ENCODE measurements at regions not wholly inside any gene's neighbourhood (a gene's known extent, or its start where the extent isn't known, plus 50 kb on each side); places are given as distances from the start of the nearest gene placed in this dataset.
A peak's percentile ranks its signal among the peaks of the same experiment; 100 is the strongest.
"Not testable (repeated sequence)": the region's sequence is repeated elsewhere in the genome, so short reads cannot be mapped to it uniquely, and the experiment has no call there.

- not testable (repeated sequence) for DNase-seq (ENCODE audit: low read depth, low spot score)
Measured at GRCh38 chr14:34381304-34381703, 80.7 kb downstream of the SPTSSA start.

DNA sequence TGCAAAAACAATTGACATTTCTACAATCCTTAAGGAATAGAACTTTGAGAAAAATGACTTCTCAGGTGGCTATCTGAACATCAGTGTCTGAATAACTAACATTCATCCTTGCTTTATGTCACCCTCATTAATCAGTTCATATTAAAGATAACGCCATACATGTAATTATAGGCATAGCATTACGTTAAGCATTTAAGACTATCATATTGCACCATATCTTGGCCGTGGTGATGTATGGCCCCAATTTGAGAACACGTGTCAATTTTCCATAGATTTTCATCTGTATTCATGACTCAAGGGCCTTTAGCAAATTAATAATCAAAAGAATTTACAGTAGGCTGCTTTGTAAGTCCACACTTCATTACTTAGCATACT, 81.6 kb downstream of the SPTSSA start:
- no peak for DNase-seq (ENCODE audit: low read depth, low spot score)

DNA sequence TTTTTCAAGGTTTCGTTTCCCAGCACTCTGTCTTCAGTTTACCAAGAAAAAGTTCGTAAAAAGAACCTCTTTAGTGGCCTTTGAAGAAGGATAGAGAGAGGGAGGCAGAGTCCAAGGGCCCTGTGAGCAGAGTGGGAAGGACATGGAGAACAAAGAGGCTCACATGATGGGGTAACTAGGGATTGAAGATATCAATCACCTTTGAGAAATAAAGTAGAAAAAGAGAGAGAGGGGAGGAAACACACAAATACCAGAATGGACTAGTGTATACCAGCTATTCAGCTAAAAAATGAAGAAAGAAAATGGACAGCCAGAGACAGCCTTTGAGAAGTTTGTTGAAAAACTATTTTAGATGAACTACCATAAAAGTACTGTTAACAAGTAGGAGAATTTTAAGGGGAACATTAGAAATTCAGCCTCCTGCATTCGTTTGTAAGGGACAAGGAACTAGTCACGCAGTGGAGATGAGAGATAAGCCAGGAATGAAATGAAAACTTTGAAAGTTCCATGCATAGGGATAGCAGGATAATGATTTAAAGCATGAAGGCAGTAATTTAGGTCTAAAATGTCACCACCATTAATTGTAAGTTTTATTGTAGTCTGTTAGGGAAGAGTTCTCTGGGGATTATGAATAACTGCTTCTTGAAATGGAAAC, 82.1 kb downstream of the SPTSSA start:
- DNase-seq (ENCODE audit: low read depth, low spot score) = peak; percentile 12

- DNase-seq (ENCODE audit: low read depth, low spot score) = no peak
Measured at GRCh38 chr14:34376649-34377267, 85.3 kb downstream of the SPTSSA start.

DNA sequence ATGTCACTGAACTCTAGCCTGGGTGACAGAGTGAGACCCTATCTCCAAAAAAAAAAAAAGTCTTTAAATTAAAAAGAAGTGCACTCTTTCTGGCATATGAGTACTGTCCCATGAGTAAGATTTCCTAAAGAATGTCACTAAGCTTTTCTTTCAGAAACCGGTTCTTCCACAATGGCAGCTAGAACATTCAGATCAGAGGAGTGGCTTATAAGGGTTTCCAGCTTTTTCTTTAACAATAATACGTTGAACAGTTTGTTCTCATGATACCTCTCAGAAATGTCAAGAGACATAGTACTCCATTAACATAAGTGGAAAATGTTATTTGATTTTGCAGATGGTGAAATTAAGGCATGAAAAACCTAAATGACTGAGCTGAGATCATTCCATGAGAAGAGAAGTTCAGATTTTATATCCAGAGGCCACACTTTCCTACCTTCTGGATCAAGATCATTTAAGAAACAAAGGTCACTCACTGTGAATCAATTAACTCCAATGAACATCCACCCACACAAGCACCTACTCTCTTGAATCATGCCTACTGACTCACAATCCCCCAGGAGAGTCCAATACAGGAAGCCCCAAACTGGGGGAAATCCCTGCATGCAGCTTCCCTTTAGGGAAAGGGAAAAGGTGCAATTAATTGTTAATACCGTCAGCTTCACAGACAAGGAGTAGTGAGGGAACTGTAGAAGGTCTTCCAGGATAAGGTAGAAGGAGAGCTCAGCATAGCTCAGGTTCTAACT, 86.9 kb downstream of the SPTSSA start:
- no peak for DNase-seq (ENCODE audit: low read depth, low spot score)

DNA sequence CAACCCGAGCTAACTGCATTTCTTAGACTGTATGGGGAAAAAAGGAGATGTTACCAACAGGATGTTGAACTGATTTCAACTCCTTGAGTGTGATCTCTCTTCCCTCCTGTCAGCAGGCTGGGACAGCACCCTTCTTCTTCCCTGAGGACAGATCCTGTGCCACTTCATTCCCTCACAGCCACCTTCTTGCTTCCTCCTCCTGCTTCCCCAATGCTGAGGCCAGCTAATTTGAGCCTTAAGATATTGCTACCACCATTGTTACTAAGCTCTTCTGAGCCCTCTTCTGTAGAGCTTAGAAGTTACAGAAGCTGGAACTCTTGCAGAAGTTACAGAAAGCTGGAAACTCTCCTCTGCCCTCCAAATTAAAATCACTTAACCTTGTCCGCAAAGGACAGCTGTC, 88.8 kb downstream of the SPTSSA start:
- DNase-seq (ENCODE audit: low read depth, low spot score) = no peak

DNA sequence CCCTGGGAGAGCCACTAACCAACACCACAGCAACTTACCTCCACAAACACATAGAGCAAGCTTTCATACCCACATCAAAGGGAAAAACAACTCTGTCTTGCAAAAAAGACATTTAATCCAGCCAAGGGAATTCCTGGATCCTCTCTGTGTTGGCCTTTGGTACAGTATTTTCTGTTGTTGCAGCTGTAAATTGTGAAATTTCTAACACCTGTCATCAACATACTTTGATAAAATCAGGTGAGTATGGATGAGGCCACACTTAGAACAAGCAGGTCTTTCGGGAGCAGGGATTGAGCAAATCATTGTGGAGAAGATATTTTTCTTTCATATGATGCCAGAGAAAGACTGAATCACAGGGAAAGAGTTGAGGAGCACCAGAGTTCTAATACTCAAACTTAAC, 89.3 kb downstream of the SPTSSA start:
- DNase-seq (ENCODE audit: low read depth, low spot score) = no peak

- no peak for DNase-seq (ENCODE audit: low read depth, low spot score)
Measured at GRCh38 chr14:34369648-34370030, 92.4 kb downstream of the SPTSSA start.

GRCh38 chr14:34368971-34369647, 92.9 kb downstream of the SPTSSA start:
- no peak for DNase-seq (ENCODE audit: low read depth, low spot score)

GRCh38 chr14:34368115-34368970, 93.7 kb downstream of the SPTSSA start:
- no peak for DNase-seq (ENCODE audit: low read depth, low spot score)

DNA sequence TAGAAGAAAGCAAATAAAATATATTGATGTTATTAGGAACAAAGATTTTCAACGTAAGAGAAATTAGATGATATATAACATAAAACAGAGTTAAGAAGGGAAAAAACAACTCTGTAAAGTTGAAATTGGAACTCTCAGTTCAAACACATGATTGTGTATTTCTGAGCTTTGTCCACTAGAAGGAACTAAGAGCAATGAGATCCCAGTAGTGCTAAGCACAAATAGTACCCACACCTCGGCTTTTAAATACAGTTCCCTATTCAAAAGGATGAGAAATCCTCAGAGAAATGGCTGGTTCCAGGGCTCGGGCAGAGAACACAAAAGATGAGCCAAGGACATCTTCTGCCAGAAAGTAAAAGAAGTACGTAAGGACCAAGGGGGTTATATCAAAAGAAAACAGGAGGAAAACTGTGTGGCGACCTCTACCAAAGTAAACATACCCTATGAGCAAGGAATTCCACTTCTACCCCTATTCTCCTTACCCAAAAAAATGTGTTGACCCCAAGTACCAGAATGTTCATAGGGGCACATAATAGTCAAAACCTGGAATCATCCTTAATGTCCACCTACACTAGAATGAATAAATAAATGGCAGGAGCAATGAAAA, 96.6 kb downstream of the SPTSSA start:
- peak; percentile 18 for DNase-seq (ENCODE audit: low read depth, low spot score)

DNA sequence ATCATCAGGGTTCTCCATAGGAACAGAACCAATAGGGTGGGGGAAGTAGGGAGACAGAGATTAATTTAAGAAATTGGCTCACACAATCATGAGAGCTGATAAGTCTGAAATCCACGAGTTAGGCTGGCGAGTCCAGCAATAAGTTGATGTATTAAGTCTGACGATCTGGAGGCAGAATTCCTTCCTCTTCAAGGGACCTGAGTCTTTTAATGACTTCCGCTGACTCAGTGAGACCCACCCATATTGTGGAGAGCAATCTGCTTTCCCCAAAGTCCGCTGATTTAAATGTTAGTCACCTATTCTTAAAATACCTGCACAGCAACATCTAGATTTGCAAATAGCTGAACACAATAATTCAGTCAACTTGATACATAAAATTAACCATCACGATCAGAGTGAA, 97.8 kb downstream of the SPTSSA start:
- no peak for DNase-seq (ENCODE audit: low read depth, low spot score)

DNA sequence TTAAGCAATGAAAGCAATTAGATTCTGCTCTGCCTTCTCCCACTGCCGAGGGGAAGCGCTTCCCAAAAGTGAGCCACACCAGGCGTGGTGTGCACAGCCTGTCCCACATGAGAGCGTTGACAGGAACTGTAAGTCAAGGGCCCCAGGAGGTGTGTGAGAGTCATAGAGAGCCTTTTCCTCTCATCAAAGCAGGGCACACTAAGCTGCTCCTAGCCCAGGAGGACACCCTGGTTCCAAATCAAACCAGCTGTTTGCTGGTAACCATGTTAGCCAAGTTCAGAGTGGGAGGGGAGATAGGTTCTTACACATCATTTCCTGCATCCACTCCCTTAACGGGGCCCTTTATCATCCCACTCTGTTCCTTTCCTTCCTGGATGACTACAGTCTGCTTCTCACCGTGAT, 98.3 kb downstream of the SPTSSA start:
- DNase-seq (ENCODE audit: low read depth, low spot score) = no peak

DNA sequence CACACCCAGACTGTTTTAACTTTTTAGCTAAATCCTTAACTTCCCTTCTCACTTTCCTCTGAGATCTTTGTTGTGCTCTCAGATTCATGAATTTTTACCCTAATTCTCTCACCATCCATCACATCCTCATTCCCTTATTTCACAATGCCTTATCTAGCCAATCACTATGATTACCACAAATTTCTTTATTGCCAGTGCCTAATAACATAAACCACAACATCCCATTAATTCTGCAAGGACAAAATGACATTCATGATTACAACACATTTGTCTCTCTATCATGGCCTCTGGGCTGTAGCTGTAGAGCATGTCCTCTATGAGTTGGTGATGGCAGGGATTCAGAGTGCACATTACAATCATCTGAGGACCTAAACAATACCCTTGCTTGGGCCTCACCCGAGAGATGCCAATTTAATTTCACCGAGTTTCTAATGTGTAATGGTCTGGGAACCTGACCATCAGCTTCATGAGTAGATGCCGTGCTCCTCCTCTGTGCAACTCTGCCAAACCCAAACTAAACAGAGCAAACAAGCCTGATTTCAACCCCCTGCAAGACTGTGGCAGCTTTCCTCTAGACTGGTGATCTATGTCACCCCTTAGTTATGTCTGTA, 99.3 kb downstream of the SPTSSA start:
- DNase-seq (ENCODE audit: low read depth, low spot score) = no peak

DNA sequence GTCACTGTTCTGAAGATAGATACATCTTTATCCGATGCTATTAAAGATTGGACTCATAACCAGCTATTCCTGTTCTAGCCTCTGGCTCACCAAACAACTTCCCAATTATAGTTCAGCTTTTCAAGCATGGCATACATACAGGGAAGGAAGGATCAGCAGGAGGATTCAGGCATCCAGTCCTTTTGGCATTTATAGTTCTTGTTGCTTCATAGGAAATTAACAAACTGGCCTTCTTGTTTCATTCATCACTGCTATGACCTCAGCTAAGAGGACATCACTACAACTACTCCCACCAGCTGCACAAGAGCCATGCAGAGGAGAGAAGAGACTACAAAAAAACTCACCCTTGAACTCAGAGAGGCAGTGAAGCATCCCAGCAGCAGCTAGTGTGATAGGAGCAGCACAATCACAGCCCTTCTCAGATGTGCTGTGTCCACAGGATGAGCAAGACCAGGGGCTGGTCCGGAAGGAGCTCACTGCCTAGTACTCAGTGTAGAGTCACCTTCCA, 100.5 kb downstream of the SPTSSA start:
- no peak for DNase-seq (ENCODE audit: low read depth, low spot score)

- no peak for DNase-seq (ENCODE audit: low read depth, low spot score)
Measured at GRCh38 chr14:34359420-34360117, 102.5 kb downstream of the SPTSSA start.

- no peak for DNase-seq (ENCODE audit: low read depth, low spot score)
Measured at GRCh38 chr14:34356264-34356654, 105.8 kb downstream of the SPTSSA start.

GRCh38 chr14:34355584-34356263, 106.3 kb downstream of the SPTSSA start:
- DNase-seq (ENCODE audit: low read depth, low spot score) = peak; percentile 72

- DNase-seq (ENCODE audit: low read depth, low spot score) = no peak
Measured at GRCh38 chr14:34354556-34354955, 107.5 kb downstream of the SPTSSA start.

Data from astrocyte of the hippocampus (primary cell).